Caco-2 (cell line): ENCODE measurements at regions not wholly inside any gene's neighbourhood (a gene's known extent, or its start where the extent isn't known, plus 50 kb on each side); places are given as distances from the start of the nearest gene placed in this dataset.

Source experiments
- BruUV-seq: library from RNA; stranded (reverse); fragments of 400-500 nt; replicated peaks from 2 replicates; lab custom pipeline; 2021; lab: Mats Ljungman, UMichigan
- CTCF ChIA-PET: fragments of 300-600 bp; sonication (Branson Sonifier 250); formaldehyde crosslinking; loops from one replicate; lab custom pipeline; 2022; ENCODE audit warnings: antibody characterized with exemption; lab: Charles Lee
- POLR2A ChIA-PET: fragments of 300-600 bp; sonication (Branson Sonifier 250); formaldehyde crosslinking; loops from one replicate; lab custom pipeline; 2022; ENCODE audit warnings: antibody characterized with exemption; lab: Charles Lee
- DNase-seq, 2 experiments: peaks; one replicate each; pipeline versions ENCODE4 v3.0.0 to v3.0.0-alpha.2; 2020 to 2022
- H3K27me3 ChIP-seq: replicated peaks from 2 replicates; pipeline ENCODE4 v1.6.0; 2011; ENCODE audit warnings: low read length; ENCODE audit not compliant: control insufficient read depth, insufficient read depth
- H3K36me3 ChIP-seq: 2 replicates; pipeline ENCODE4 v1.5.1; 2011; ENCODE audit warnings: low read length; ENCODE audit not compliant: control insufficient read depth, insufficient read depth
- H3K4me1 ChIP-seq: fragments of 250-450 bp; sonication (Bioruptor Pico); 2 replicates; pipeline ENCODE4 v1.5.1; 2020; ENCODE audit warnings: mild to moderate bottlenecking
- H3K4me3 ChIP-seq: 2 replicates; pipeline ENCODE4 v1.5.1; 2011; ENCODE audit warnings: low read depth, mild to moderate bottlenecking, control low read depth, low read length
- H3K9me3 ChIP-seq: fragments of 250-450 bp; sonication (Bioruptor Pico); 2 replicates; pipeline ENCODE4 v1.5.1; 2020; ENCODE audit warnings: mild to moderate bottlenecking, moderate library complexity
- H3K27ac Mint-ChIP-seq: one replicate; pipeline ENCODE4 v1.8.0; 2022; ENCODE audit warnings: mixed read lengths; ENCODE audit not compliant: unreplicated experiment
- H3K27me3 Mint-ChIP-seq: one replicate; pipeline ENCODE4 v1.8.0; 2022; ENCODE audit warnings: mixed read lengths; ENCODE audit not compliant: insufficient read depth, unreplicated experiment
- H3K36me3 Mint-ChIP-seq: one replicate; pipeline ENCODE4 v1.8.0; 2022; ENCODE audit warnings: mild to moderate bottlenecking, mixed read lengths; ENCODE audit not compliant: insufficient read depth, unreplicated experiment
- H3K4me1 Mint-ChIP-seq: one replicate; pipeline ENCODE4 v1.8.0; 2022; ENCODE audit warnings: low read depth, mixed read lengths; ENCODE audit not compliant: unreplicated experiment
- H3K4me3 Mint-ChIP-seq: one replicate; pipeline ENCODE4 v1.8.0; 2022; ENCODE audit warnings: mild to moderate bottlenecking, moderate library complexity, mixed read lengths; ENCODE audit not compliant: unreplicated experiment
- H3K9me3 Mint-ChIP-seq: one replicate; pipeline ENCODE4 v1.8.0; 2022; ENCODE audit warnings: mixed read lengths; ENCODE audit not compliant: unreplicated experiment
- CTCF ChIP-seq, 2 experiments: fragments of 200-600 bp in 1 of 2; IDR thresholded peaks; 1 replicate in 1 of 2; 2 replicates in 1 of 2; pipeline versions ENCODE4 v1.5.1 to v1.8.0; 2011 to 2022; ENCODE audit warnings: antibody characterized with exemption in 1 of 2, control low read depth in 1 of 2, inconsistent platforms in 1 of 2, low read depth in 1 of 2, low read length in 1 of 2, mild to moderate bottlenecking in 1 of 2, moderate library complexity in 1 of 2; ENCODE audit not compliant: insufficient read depth in 1 of 2, severe bottlenecking in 1 of 2, unreplicated experiment in 1 of 2
- intact Hi-C: fragments of 100-400 bp; cut with micrococcal nuclease; formaldehyde crosslinking; loops from one replicate; pipeline ENCODE4 v1.10.0; 2022; ENCODE audit not compliant: unreplicated experiment

GRCh38 chr2:226118471-226119429 is 680.9 kb downstream of the IRS1 start:
- Histone ChIP-seq H3K4me1 (peaks cover 26% of the 10 kb centered on the region), H3K4me3 (no peak overlapping the region), H3K9me3 (peaks cover 5% of the 10 kb centered on the region; the same call in 1 of the 2 replicates), H3K27me3 (no peaks in the 10 kb centered on the region), H3K36me3 (no peaks in the 10 kb centered on the region)
- no peak for TF ChIP-seq CTCF (IDR thresholded peaks at IDR 0.05; ENCODE audit: insufficient read depth in 1 of 2, low read depth in 1 of 2, low read length in 1 of 2, severe bottlenecking in 1 of 2, unreplicated experiment in 1 of 2)
- peaks cover 12% of the 10 kb centered on the region for H3K4me1 Mint-ChIP-seq
- ChIA-PET POLR2A (no interaction called here), CTCF (no interaction called here)
- intact Hi-C loops = loop anchor here (5.0 kb wide), 1 partner anchor 44 kb away; no protein-coding TSS in a partner anchor
- no peak overlapping the region for H3K4me3 Mint-ChIP-seq
- H3K27me3 Mint-ChIP-seq = no peaks in the 10 kb centered on the region
- peaks cover 19% of the 10 kb centered on the region for H3K9me3 Mint-ChIP-seq
- no TSS peak for BruUV-seq
- H3K36me3 Mint-ChIP-seq = peaks cover 7% of the 10 kb centered on the region
- no peak overlapping the region for H3K27ac Mint-ChIP-seq
- DNase-seq = no peak

- peaks cover 12% of the 10 kb centered on the region for H3K4me1 Mint-ChIP-seq
- no peak for TF ChIP-seq CTCF (IDR thresholded peaks at IDR 0.05; ENCODE audit: insufficient read depth in 1 of 2, low read depth in 1 of 2, low read length in 1 of 2, severe bottlenecking in 1 of 2, unreplicated experiment in 1 of 2)
- Histone ChIP-seq H3K36me3 (no peaks in the 10 kb centered on the region), H3K9me3 (peaks cover 5% of the 10 kb centered on the region; the same call in 1 of the 2 replicates), H3K4me3 (no peak overlapping the region), H3K4me1 (peaks cover 26% of the 10 kb centered on the region), H3K27me3 (no peaks in the 10 kb centered on the region)
- H3K27me3 Mint-ChIP-seq = no peaks in the 10 kb centered on the region
- intact Hi-C loops = loop anchor here (5.0 kb wide), 1 partner anchor 45 kb away; no protein-coding TSS in a partner anchor
- H3K4me3 Mint-ChIP-seq = no peak overlapping the region
- H3K36me3 Mint-ChIP-seq = peaks cover 7% of the 10 kb centered on the region
- H3K9me3 Mint-ChIP-seq = peaks cover 10% of the 10 kb centered on the region
- no peak for DNase-seq
- H3K27ac Mint-ChIP-seq = no peak overlapping the region
- no TSS peak for BruUV-seq
- ChIA-PET CTCF (no interaction called here), POLR2A (no interaction called here)
Measured at GRCh38 chr2:226117510-226118065, 682.0 kb downstream of the IRS1 start.

- H3K36me3 ChIP-seq = no peaks in the 10 kb centered on the region
- Mint-ChIP-seq H3K9me3 (peaks cover 9% of the 10 kb centered on the region), H3K27me3 (no peaks in the 10 kb centered on the region), H3K27ac (no peak overlapping the region), H3K4me1 (peaks cover 12% of the 10 kb centered on the region), H3K4me3 (no peak overlapping the region), H3K36me3 (peaks cover 7% of the 10 kb centered on the region)
- H3K4me1 ChIP-seq = peaks cover 26% of the 10 kb centered on the region
- no peak for DNase-seq
- ChIA-PET POLR2A (no interaction called here), CTCF (no interaction called here)
- peaks cover 5% of the 10 kb centered on the region; the same call in 1 of the 2 replicates for H3K9me3 ChIP-seq
- no peak overlapping the region for H3K4me3 ChIP-seq
- intact Hi-C loops = loop anchor here (5.0 kb wide), 1 partner anchor 46 kb away; no protein-coding TSS in a partner anchor
- TF ChIP-seq CTCF (IDR thresholded peaks at IDR 0.05; ENCODE audit: insufficient read depth in 1 of 2, low read depth in 1 of 2, low read length in 1 of 2, severe bottlenecking in 1 of 2, unreplicated experiment in 1 of 2) = no peak
- no TSS peak for BruUV-seq
- no peaks in the 10 kb centered on the region for H3K27me3 ChIP-seq
Measured at GRCh38 chr2:226116346-226116745, 683.3 kb downstream of the IRS1 start.
